ENCODE measurements at regions not wholly inside any gene's neighbourhood (a gene's known extent, or its start where the extent isn't known, plus 50 kb on each side); places are given as distances from the start of the nearest gene placed in this dataset.

GRCh38 chr1:192418552-192419285 lies 101.9 kb downstream of the RGS21 start:
- 44 to 61% methylated on average over 1 of the region's 1 CpG for WGBS, 2 donors
- intact Hi-C loops (cut with DNase I; ENCODE audit: low total_unique reads): no loop called here
- H3K27ac ChIP-seq: no peak overlapping the region

GRCh38 chr1:192430644-192431043 lies 113.9 kb downstream of the RGS21 start:
- Histone ChIP-seq H3K27ac (no peak overlapping the region), H3K36me3 (ENCODE audit: low read depth, missing control alignments) (no peaks in the 10 kb centered on the region), H3K4me1 (no peaks in the 10 kb centered on the region), H3K9me3 (no peaks in the 10 kb centered on the region), H3K27me3 (no peaks in the 10 kb centered on the region), H3K4me3 (no peak overlapping the region)
- DNase-seq: no peak
- WGBS, 2 donors: 67 to 74% methylated on average over 3 of the region's 3 CpGs
- intact Hi-C loops (cut with DNase I; ENCODE audit: low total_unique reads): no loop called here
- TF ChIP-seq POLR2A (IDR thresholded peaks at IDR 0.05) (no peak), CTCF (IDR thresholded peaks at IDR 0.05) (no peak)

More at GRCh38 chr1:192418552-192419285, 101.9 kb downstream of the RGS21 start:
- Histone ChIP-seq H3K4me3 (no peak overlapping the region), H3K27me3 (no peaks in the 10 kb centered on the region), H3K36me3 (ENCODE audit: low read depth, missing control alignments) (no peaks in the 10 kb centered on the region), H3K9me3 (no peaks in the 10 kb centered on the region), H3K4me1 (no peaks in the 10 kb centered on the region)
- TF ChIP-seq CTCF (IDR thresholded peaks at IDR 0.05) (no peak), POLR2A (IDR thresholded peaks at IDR 0.05) (no peak)
- no peak for DNase-seq

GRCh38 chr1:192435704-192436103 lies 118.9 kb downstream of the RGS21 start:
- intact Hi-C loops (cut with DNase I; ENCODE audit: low total_unique reads): no loop called here
- no peak for TF ChIP-seq POLR2A (IDR thresholded peaks at IDR 0.05)
- no peak for TF ChIP-seq CTCF (IDR thresholded peaks at IDR 0.05)
- H3K27me3 ChIP-seq: no peaks in the 10 kb centered on the region

GRCh38 chr1:192436441-192437078 lies 119.8 kb downstream of the RGS21 start:
- no peaks in the 10 kb centered on the region for H3K27me3 ChIP-seq
- no peaks in the 10 kb centered on the region for H3K36me3 ChIP-seq (ENCODE audit: low read depth, missing control alignments)
- DNase-seq: no peak
- no peak overlapping the region for H3K4me3 ChIP-seq
- intact Hi-C loops (cut with DNase I; ENCODE audit: low total_unique reads): no loop called here
- H3K27ac ChIP-seq: no peak overlapping the region
- H3K9me3 ChIP-seq: no peaks in the 10 kb centered on the region
- 56 to 77% methylated on average over 8 of the region's 8 CpGs for WGBS, 2 donors
- TF ChIP-seq CTCF (IDR thresholded peaks at IDR 0.05) (no peak), POLR2A (IDR thresholded peaks at IDR 0.05) (no peak)
- H3K4me1 ChIP-seq: no peaks in the 10 kb centered on the region

More at GRCh38 chr1:192435704-192436103, 118.9 kb downstream of the RGS21 start:
- no peaks in the 10 kb centered on the region for H3K9me3 ChIP-seq
- WGBS, 2 donors: 60 to 65% methylated on average over 4 of the region's 4 CpGs
- no peak for DNase-seq
- no peaks in the 10 kb centered on the region for H3K4me1 ChIP-seq
- H3K36me3 ChIP-seq (ENCODE audit: low read depth, missing control alignments): no peaks in the 10 kb centered on the region
- no peak overlapping the region for H3K27ac ChIP-seq
- H3K4me3 ChIP-seq: no peak overlapping the region
